Small intestine (tissue), 7 donors: ENCODE measurements at regions not wholly inside any gene's neighbourhood (a gene's known extent, or its start where the extent isn't known, plus 50 kb on each side); places are given as distances from the start of the nearest gene placed in this dataset.

Experiments used
- DNase-seq, 2 donors: peaks; one replicate each; pipeline versions ENCODE4 v3.0.0 to v3.0.0-alpha.2; 2013
- FAIRE-seq: peaks from 2 replicates; lab custom pipeline; 2012; peaks lifted over from hg19 to GRCh38; lab: Jason Lieb, UNC
- H3K27ac ChIP-seq, 3 donors: one replicate each; pipeline ENCODE4 v1.5.1; 2013; ENCODE audit warnings: low read length in 2 of 3, mild to moderate bottlenecking in 2 of 3, control low read depth in 1 of 3, inconsistent platforms in 1 of 3, low read depth in 1 of 3, moderate library complexity in 1 of 3
- H3K27me3 ChIP-seq, 3 donors: one replicate each; pipeline ENCODE4 v1.6.1; 2013; ENCODE audit warnings: low read length in 3 of 3, inconsistent platforms in 1 of 3; ENCODE audit not compliant: control insufficient read depth in 3 of 3, insufficient read depth in 3 of 3
- H3K36me3 ChIP-seq, 3 donors: one replicate each; pipeline ENCODE4 v1.6.1; 2013; ENCODE audit warnings: low read length in 3 of 3, inconsistent platforms in 1 of 3, low read depth in 1 of 3, mild to moderate bottlenecking in 1 of 3, moderate library complexity in 1 of 3; ENCODE audit not compliant: control insufficient read depth in 3 of 3, insufficient read depth in 2 of 3
- H3K4me1 ChIP-seq, 3 donors: one replicate each; pipeline ENCODE4 v1.6.1; 2013; ENCODE audit warnings: low read length in 2 of 3, inconsistent platforms in 1 of 3, low read depth in 1 of 3, mild to moderate bottlenecking in 1 of 3, moderate library complexity in 1 of 3; ENCODE audit not compliant: control insufficient read depth in 3 of 3, insufficient read depth in 2 of 3
- H3K4me3 ChIP-seq, 3 donors: one replicate each; pipeline ENCODE4 v1.5.1; 2013; ENCODE audit warnings: low read length in 3 of 3, control low read depth in 1 of 3, inconsistent platforms in 1 of 3, low read depth in 1 of 3, mild to moderate bottlenecking in 1 of 3, moderate library complexity in 1 of 3
- H3K9me3 ChIP-seq, 2 donors: one replicate each; pipeline ENCODE4 v1.6.1; 2013; ENCODE audit warnings: low read depth in 1 of 2, low read length in 1 of 2; ENCODE audit not compliant: control insufficient read depth in 2 of 2, insufficient read depth in 1 of 2
- WGBS, 3 donors: extraction: QIAGEN DNeasy Blood & Tissue Kit; methylation state at CpG; one replicate each; pipeline ENCODE4 v1.1.7; 2013; 5-methylcytosine and 5-hydroxymethylcytosine counted together
- donor health status: healthy with polysubstance abuse.
- donor health status: control.
- donor health status: control.
- donor health status: Bipolar disorder and iron deficiency.
- donor health status: healthy.

- WGBS, 3 donors: 53 to 63% (median 60%) methylated on average over 2 of the region's 2 CpGs
- FAIRE-seq: no peak
These were observed 107.7 kb downstream of the DMAC1 start for GRCh38 chr9:7691909-7692308.

GRCh38 chr9:7690014-7690413 lies 109.6 kb downstream of the DMAC1 start:
- no peaks in the 10 kb centered on the region for H3K9me3 ChIP-seq
- no peak overlapping the region for H3K4me3 ChIP-seq
- H3K4me1 ChIP-seq: no peaks in the 10 kb centered on the region
- no peak for FAIRE-seq
- no peaks in the 10 kb centered on the region for H3K36me3 ChIP-seq
- H3K27me3 ChIP-seq: no peaks in the 10 kb centered on the region
- no peak overlapping the region for H3K27ac ChIP-seq
- DNase-seq: no peak

More at GRCh38 chr9:7691909-7692308, 107.7 kb downstream of the DMAC1 start:
- H3K36me3 ChIP-seq: no peaks in the 10 kb centered on the region
- no peak overlapping the region for H3K27ac ChIP-seq
- H3K4me3 ChIP-seq: no peak overlapping the region
- H3K9me3 ChIP-seq: no peaks in the 10 kb centered on the region
- H3K27me3 ChIP-seq: no peaks in the 10 kb centered on the region
- no peaks in the 10 kb centered on the region for H3K4me1 ChIP-seq
- no peak for DNase-seq

GRCh38 chr9:7688626-7689025 lies 111.0 kb downstream of the DMAC1 start:
- Histone ChIP-seq H3K27ac (no peak overlapping the region), H3K4me3 (no peak overlapping the region), H3K27me3 (no peaks in the 10 kb centered on the region), H3K4me1 (no peaks in the 10 kb centered on the region), H3K9me3 (no peaks in the 10 kb centered on the region), H3K36me3 (no peaks in the 10 kb centered on the region)
- FAIRE-seq (no peak), DNase-seq (no peak)
- 62 to 67% (median 66%) methylated on average over 1 of the region's 1 CpG for WGBS, 3 donors

GRCh38 chr9:7676609-7677156 lies 122.9 kb downstream of the DMAC1 start:
- no peak for FAIRE-seq
- H3K4me1 ChIP-seq: no peaks in the 10 kb centered on the region
- no peak overlapping the region for H3K4me3 ChIP-seq
- no peaks in the 10 kb centered on the region for H3K9me3 ChIP-seq
- H3K36me3 ChIP-seq: no peaks in the 10 kb centered on the region
- DNase-seq: no peak
- no peaks in the 10 kb centered on the region for H3K27me3 ChIP-seq
- no peak overlapping the region for H3K27ac ChIP-seq
- 55 to 75% (median 58%) methylated on average over 4 of the region's 4 CpGs for WGBS, 3 donors

GRCh38 chr9:7671847-7672246 lies 127.7 kb downstream of the DMAC1 start:
- FAIRE-seq: no peak

GRCh38 chr9:7668541-7668940 lies 131.0 kb downstream of the DMAC1 start:
- no peak for DNase-seq
- FAIRE-seq: no peak
- H3K36me3 ChIP-seq: no peaks in the 10 kb centered on the region

More at GRCh38 chr9:7671847-7672246, 127.7 kb downstream of the DMAC1 start:
- DNase-seq: no peak
- H3K4me1 ChIP-seq: no peaks in the 10 kb centered on the region
- no peaks in the 10 kb centered on the region for H3K36me3 ChIP-seq
- H3K27ac ChIP-seq: no peak overlapping the region
- H3K27me3 ChIP-seq: no peaks in the 10 kb centered on the region
- no peak overlapping the region for H3K4me3 ChIP-seq
- no peaks in the 10 kb centered on the region for H3K9me3 ChIP-seq
- 74 to 82% (median 82%) methylated on average over 2 of the region's 2 CpGs for WGBS, 3 donors

GRCh38 chr9:7665874-7666273 lies 133.7 kb downstream of the DMAC1 start:
- Histone ChIP-seq H3K36me3 (no peaks in the 10 kb centered on the region), H3K9me3 (no peaks in the 10 kb centered on the region), H3K27me3 (no peaks in the 10 kb centered on the region), H3K4me1 (no peaks in the 10 kb centered on the region), H3K27ac (no peak overlapping the region), H3K4me3 (no peak overlapping the region)
- 74 to 82% (median 76%) methylated on average over 3 of the region's 3 CpGs for WGBS, 3 donors
- DNase-seq (no peak), FAIRE-seq (no peak)

More at GRCh38 chr9:7668541-7668940, 131.0 kb downstream of the DMAC1 start:
- H3K27ac ChIP-seq: no peak overlapping the region
- no peaks in the 10 kb centered on the region for H3K27me3 ChIP-seq
- no peaks in the 10 kb centered on the region for H3K9me3 ChIP-seq
- WGBS, 3 donors: 40 to 76% (median 43%) methylated on average over 1 of the region's 1 CpG
- H3K4me3 ChIP-seq: no peak overlapping the region
- no peaks in the 10 kb centered on the region for H3K4me1 ChIP-seq

GRCh38 chr9:7659766-7660165 lies 139.8 kb downstream of the DMAC1 start:
- Histone ChIP-seq H3K9me3 (peaks cover 0 to 3% of the 10 kb centered on the region in 2 donors), H3K27me3 (no peaks in the 10 kb centered on the region), H3K4me1 (no peaks in the 10 kb centered on the region), H3K4me3 (no peak overlapping the region), H3K27ac (no peak overlapping the region), H3K36me3 (no peaks in the 10 kb centered on the region)
- 82 to 83% (median 82%) methylated on average over 4 of the region's 4 CpGs for WGBS, 3 donors
- no peak for DNase-seq
- FAIRE-seq: no peak

GRCh38 chr9:7656636-7657035 lies 142.9 kb downstream of the DMAC1 start:
- WGBS, 3 donors: 14 to 35% (median 25%) methylated on average over 5 of the region's 5 CpGs
- peak in 1 of 2 donors; percentile 7 for DNase-seq
- no peaks in the 10 kb centered on the region for H3K4me1 ChIP-seq
- no peak overlapping the region for H3K4me3 ChIP-seq
- H3K27me3 ChIP-seq: no peaks in the 10 kb centered on the region
- FAIRE-seq: no peak
- peaks cover 0 to 3% of the 10 kb centered on the region in 2 donors for H3K9me3 ChIP-seq
- H3K36me3 ChIP-seq: no peaks in the 10 kb centered on the region
- H3K27ac ChIP-seq: no peak overlapping the region
